ENCODE measurements at regions not wholly inside any gene's neighbourhood (a gene's known extent, or its start where the extent isn't known, plus 50 kb on each side); places are given as distances from the start of the nearest gene placed in this dataset.

GRCh38 chr3:99516936-99517335 is 121.5 kb upstream of the COL8A1 start:
- H2AFZ ChIP-seq, result no peak overlapping the region
- no peak overlapping the region for H3K4me2 ChIP-seq
- WGBS (ENCODE audit: low lambda C conversion rate, missing lambda C conversion rate), result 88% methylated on average over 1 of the region's 1 CpG
- no peaks in the 10 kb centered on the region for H4K20me1 ChIP-seq (ENCODE audit: insufficient read depth, poor library complexity, severe bottlenecking)
- H3K9me3 ChIP-seq (ENCODE audit: low read depth), result no peaks in the 10 kb centered on the region
- H3K4me1 ChIP-seq (ENCODE audit: insufficient read depth), result no peaks in the 10 kb centered on the region
- no peaks in the 10 kb centered on the region for H3K79me2 ChIP-seq
- no peaks in the 10 kb centered on the region for H3K9me2 ChIP-seq (replicated peaks; ENCODE audit: insufficient read depth)
- DNase-seq (ENCODE audit: low spot score), result no peak
- H3K4me3 ChIP-seq, result no peak overlapping the region
- no peaks in the 10 kb centered on the region for H3K36me3 ChIP-seq (replicated peaks; ENCODE audit: insufficient read depth, low read depth)
- no peak overlapping the region for H3K27ac ChIP-seq
- TF ChIP-seq EZH2phosphoT487 (IDR thresholded peaks at IDR 0.05; ENCODE audit: low read depth, severe bottlenecking, unreplicated experiment) (no peak), EZH2 (IDR thresholded peaks at IDR 0.05; ENCODE audit: borderline replicate concordance) (no peak), CTCF (IDR thresholded peaks at IDR 0.05; ENCODE audit: poor library complexity) (no peak)
- no peaks in the 10 kb centered on the region for H3K27me3 ChIP-seq

GRCh38 chr3:99515891-99516290 is 122.5 kb upstream of the COL8A1 start:
- no peak overlapping the region for H3K4me2 ChIP-seq
- TF ChIP-seq EZH2 (IDR thresholded peaks at IDR 0.05; ENCODE audit: borderline replicate concordance), result no peak
- TF ChIP-seq CTCF (IDR thresholded peaks at IDR 0.05; ENCODE audit: poor library complexity), result no peak
- H4K20me1 ChIP-seq (ENCODE audit: insufficient read depth, poor library complexity, severe bottlenecking), result no peaks in the 10 kb centered on the region
- H3K4me3 ChIP-seq, result no peak overlapping the region
- H3K27me3 ChIP-seq, result no peaks in the 10 kb centered on the region
- no peak overlapping the region for H2AFZ ChIP-seq
- no peaks in the 10 kb centered on the region for H3K9me2 ChIP-seq (replicated peaks; ENCODE audit: insufficient read depth)
- WGBS (ENCODE audit: low lambda C conversion rate, missing lambda C conversion rate), result 83% methylated on average over 4 of the region's 4 CpGs
- no peaks in the 10 kb centered on the region for H3K9me3 ChIP-seq (ENCODE audit: low read depth)
- H3K27ac ChIP-seq, result no peak overlapping the region
- no peak for DNase-seq (ENCODE audit: low spot score)
- no peaks in the 10 kb centered on the region for H3K79me2 ChIP-seq
- no peaks in the 10 kb centered on the region for H3K36me3 ChIP-seq (replicated peaks; ENCODE audit: insufficient read depth, low read depth)
- H3K4me1 ChIP-seq (ENCODE audit: insufficient read depth), result no peaks in the 10 kb centered on the region

GRCh38 chr3:99509224-99509623 is 129.2 kb upstream of the COL8A1 start:
- no peaks in the 10 kb centered on the region for H3K9me3 ChIP-seq (ENCODE audit: low read depth)
- TF ChIP-seq EZH2phosphoT487 (IDR thresholded peaks at IDR 0.05; ENCODE audit: low read depth, severe bottlenecking, unreplicated experiment) (no peak), EZH2 (IDR thresholded peaks at IDR 0.05; ENCODE audit: borderline replicate concordance) (no peak), CTCF (IDR thresholded peaks at IDR 0.05; ENCODE audit: poor library complexity) (no peak)
- no peak for DNase-seq (ENCODE audit: low spot score)
- no peak overlapping the region for H3K27ac ChIP-seq
- H3K27me3 ChIP-seq, result no peaks in the 10 kb centered on the region
- H3K79me2 ChIP-seq, result no peaks in the 10 kb centered on the region
- no peak overlapping the region for H3K4me2 ChIP-seq
- H4K20me1 ChIP-seq (ENCODE audit: insufficient read depth, poor library complexity, severe bottlenecking), result no peaks in the 10 kb centered on the region
- no peaks in the 10 kb centered on the region for H3K9me2 ChIP-seq (replicated peaks; ENCODE audit: insufficient read depth)
- no peak overlapping the region for H2AFZ ChIP-seq
- no peaks in the 10 kb centered on the region for H3K36me3 ChIP-seq (replicated peaks; ENCODE audit: insufficient read depth, low read depth)
- H3K4me1 ChIP-seq (ENCODE audit: insufficient read depth), result no peaks in the 10 kb centered on the region
- WGBS (ENCODE audit: low lambda C conversion rate, missing lambda C conversion rate), result 69% methylated on average over 5 of the region's 5 CpGs
- H3K4me3 ChIP-seq, result no peak overlapping the region

GRCh38 chr3:99508191-99508590 is 130.2 kb upstream of the COL8A1 start:
- TF ChIP-seq EZH2 (IDR thresholded peaks at IDR 0.05; ENCODE audit: borderline replicate concordance) (no peak), CTCF (IDR thresholded peaks at IDR 0.05; ENCODE audit: poor library complexity) (no peak), EZH2phosphoT487 (IDR thresholded peaks at IDR 0.05; ENCODE audit: low read depth, severe bottlenecking, unreplicated experiment) (no peak)
- no peaks in the 10 kb centered on the region for H3K79me2 ChIP-seq
- H3K4me3 ChIP-seq, result no peak overlapping the region
- no peak overlapping the region for H2AFZ ChIP-seq
- no peaks in the 10 kb centered on the region for H3K4me1 ChIP-seq (ENCODE audit: insufficient read depth)
- no peaks in the 10 kb centered on the region for H3K27me3 ChIP-seq
- H4K20me1 ChIP-seq (ENCODE audit: insufficient read depth, poor library complexity, severe bottlenecking), result no peaks in the 10 kb centered on the region
- no peaks in the 10 kb centered on the region for H3K9me3 ChIP-seq (ENCODE audit: low read depth)
- no peak for DNase-seq (ENCODE audit: low spot score)
- no peak overlapping the region for H3K4me2 ChIP-seq
- H3K9me2 ChIP-seq (replicated peaks; ENCODE audit: insufficient read depth), result no peaks in the 10 kb centered on the region
- H3K36me3 ChIP-seq (replicated peaks; ENCODE audit: insufficient read depth, low read depth), result no peaks in the 10 kb centered on the region
- H3K27ac ChIP-seq, result no peak overlapping the region
